ENCODE measurements at regions not wholly inside any gene's neighbourhood (a gene's known extent, or its start where the extent isn't known, plus 50 kb on each side); places are given as distances from the start of the nearest gene placed in this dataset.

DNA sequence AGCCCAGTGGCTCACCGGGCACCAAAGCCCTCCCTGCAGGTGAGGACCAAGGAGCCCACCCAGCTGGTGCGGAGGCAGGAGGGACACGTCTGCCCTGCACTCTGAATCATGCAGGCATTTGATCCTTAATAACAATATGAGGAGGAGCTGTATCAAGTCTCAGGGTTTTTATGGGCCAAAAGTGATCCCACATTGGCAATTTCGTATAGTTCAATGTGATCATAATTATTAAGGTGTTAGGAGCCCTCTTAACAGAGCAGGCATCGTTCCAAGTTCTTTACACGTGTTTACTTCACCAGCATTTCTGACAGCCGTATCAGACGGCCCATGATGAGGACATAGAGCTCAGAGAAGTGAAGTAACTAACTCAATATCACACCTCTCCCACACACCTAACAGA is 91.9 kb upstream of the PRR5 start:
- ChIA-PET POLR2A (no interaction called here), CTCF (interaction anchor here (0.6 to 1.8 kb wide), 4 partner anchors 16 to 1264 kb away, joined by 3 to 4 read pairs (median 4); no protein-coding TSS in a partner anchor)
- FAIRE-seq (no peak), DNase-seq (ENCODE audit: low read depth in 1 of 2, low spot score in 1 of 2) (no peak), ATAC-seq (no peak)
- Histone ChIP-seq H3K9me3 (peaks cover 3% of the 10 kb centered on the region; the same call in 1 of the 3 replicates), H3K4me2 (no peak overlapping the region), H3K4me1 (no peaks in the 10 kb centered on the region), H3K4me3 (no peak overlapping the region), H3K27ac (no peak overlapping the region)
- WGBS (ENCODE audit: missing lambda C conversion rate) = 45% methylated on average over 8 of the region's 8 CpGs
- TF ChIP-seq RNF2 (IDR thresholded peaks at IDR 0.05; ENCODE audit: borderline replicate concordance, low read depth) (no peak), SMC3 (IDR thresholded peaks at IDR 0.05) (no peak), ELK1 (IDR thresholded peaks at IDR 0.05; ENCODE audit: low read depth, low read length) (no peak), HOXB13 (CRISPR knock-in tag; IDR thresholded peaks at IDR 0.05; ENCODE audit: low read depth) (no peak), ZSCAN20 (CRISPR knock-in tag; IDR thresholded peaks at IDR 0.05) (no peak), FOSL2 (IDR thresholded peaks at IDR 0.05) (no peak), FOSL2 (CRISPR knock-in tag; IDR thresholded peaks at IDR 0.05) (no peak), JUNB (IDR thresholded peaks at IDR 0.05) (no peak), HEYL (CRISPR knock-in tag; IDR thresholded peaks at IDR 0.05) (no peak), EP300 (IDR thresholded peaks at IDR 0.05) (no peak), E2F6 (IDR thresholded peaks at IDR 0.05; ENCODE audit: borderline replicate concordance, low read depth) (no peak), ZFP36 (IDR thresholded peaks at IDR 0.05; ENCODE audit: borderline replicate concordance, partially characterized antibody) (no peak), KDM5A (IDR thresholded peaks at IDR 0.05) (no peak), GATA3 (IDR thresholded peaks at IDR 0.05; ENCODE audit: borderline replicate concordance) (no peak), KDM1A (IDR thresholded peaks at IDR 0.05; ENCODE audit: low read depth) (no peak), POLR2A (IDR thresholded peaks at IDR 0.05; ENCODE audit: low read length) (no peak), TFCP2L1 (CRISPR knock-in tag; IDR thresholded peaks at IDR 0.05) (no peak)
- TF ChIP-seq, protein P1, sequence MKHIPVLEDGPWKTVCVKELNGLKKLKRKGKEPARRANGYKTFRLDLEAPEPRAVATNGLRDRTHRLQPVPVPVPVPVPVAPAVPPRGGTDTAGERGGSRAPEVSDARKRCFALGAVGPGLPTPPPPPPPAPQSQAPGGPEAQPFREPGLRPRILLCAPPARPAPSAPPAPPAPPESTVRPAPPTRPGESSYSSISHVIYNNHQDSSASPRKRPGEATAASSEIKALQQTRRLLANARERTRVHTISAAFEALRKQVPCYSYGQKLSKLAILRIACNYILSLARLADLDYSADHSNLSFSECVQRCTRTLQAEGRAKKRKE (CRISPR knock-in tag; IDR thresholded peaks at IDR 0.05; ENCODE audit: low read depth) = no peak
- TF ChIP-seq, protein P2, sequence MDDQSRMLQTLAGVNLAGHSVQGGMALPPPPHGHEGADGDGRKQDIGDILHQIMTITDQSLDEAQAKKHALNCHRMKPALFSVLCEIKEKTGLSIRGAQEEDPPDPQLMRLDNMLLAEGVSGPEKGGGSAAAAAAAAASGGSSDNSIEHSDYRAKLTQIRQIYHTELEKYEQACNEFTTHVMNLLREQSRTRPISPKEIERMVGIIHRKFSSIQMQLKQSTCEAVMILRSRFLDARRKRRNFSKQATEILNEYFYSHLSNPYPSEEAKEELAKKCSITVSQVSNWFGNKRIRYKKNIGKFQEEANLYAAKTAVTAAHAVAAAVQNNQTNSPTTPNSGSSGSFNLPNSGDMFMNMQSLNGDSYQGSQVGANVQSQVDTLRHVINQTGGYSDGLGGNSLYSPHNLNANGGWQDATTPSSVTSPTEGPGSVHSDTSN (IDR thresholded peaks at IDR 0.05) = no peak

GRCh38 chr22:44609400-44609988 is 92.5 kb upstream of the PRR5 start:
- no peak for DNase-seq (ENCODE audit: low read depth in 1 of 2, low spot score in 1 of 2)
- WGBS (ENCODE audit: missing lambda C conversion rate) = 28% methylated on average over 2 of the region's 12 CpGs
- ATAC-seq = no peak
- H3K27ac ChIP-seq = no peak overlapping the region
- H3K9me3 ChIP-seq = peaks cover 3% of the 10 kb centered on the region; the same call in 1 of the 3 replicates
- POLR2A ChIA-PET = no interaction called here
- no peak overlapping the region for H3K4me2 ChIP-seq
- no peaks in the 10 kb centered on the region for H3K4me1 ChIP-seq
- CTCF ChIA-PET = interaction anchor here (1.6 to 1.8 kb wide), 2 partner anchors 16 to 528 kb away, joined by 4 read pairs; no protein-coding TSS in a partner anchor
- TF ChIP-seq BHLHE40 (IDR thresholded peaks at IDR 0.05; ENCODE audit: low read depth, low read length) = no peak
- no peak for TF ChIP-seq RCOR1 (IDR thresholded peaks at IDR 0.05; ENCODE audit: low read depth, low read length)
- TF ChIP-seq HOXA7 (CRISPR knock-in tag; IDR thresholded peaks at IDR 0.05) = no peak
- no peak for TF ChIP-seq KDM5A (IDR thresholded peaks at IDR 0.05)
- TF ChIP-seq POLR2AphosphoS2 (conservative IDR thresholded peaks at IDR 0.05; ENCODE audit: low read length) = no peak
- TF ChIP-seq, protein P3, sequence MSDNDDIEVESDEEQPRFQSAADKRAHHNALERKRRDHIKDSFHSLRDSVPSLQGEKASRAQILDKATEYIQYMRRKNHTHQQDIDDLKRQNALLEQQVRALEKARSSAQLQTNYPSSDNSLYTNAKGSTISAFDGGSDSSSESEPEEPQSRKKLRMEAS (IDR thresholded peaks at IDR 0.05) = no peak
- no peak for TF ChIP-seq NFE2L2 (conservative IDR thresholded peaks at IDR 0.05; ENCODE audit: low read length)
- no peak for TF ChIP-seq RFX5 (IDR thresholded peaks at IDR 0.05)
- TF ChIP-seq CEBPB (IDR thresholded peaks at IDR 0.05) = no peak
- no peak for TF ChIP-seq NR3C1 (IDR thresholded peaks at IDR 0.05)
- TF ChIP-seq HES2 (IDR thresholded peaks at IDR 0.05) = no peak
- TF ChIP-seq PHF8 (IDR thresholded peaks at IDR 0.05; ENCODE audit: borderline replicate concordance, low read depth) = no peak
- no peak for TF ChIP-seq FOSB (CRISPR knock-in tag; IDR thresholded peaks at IDR 0.05)
- TF ChIP-seq E2F6 (IDR thresholded peaks at IDR 0.05; ENCODE audit: borderline replicate concordance, low read depth) = no peak
- TF ChIP-seq HOXB13 (CRISPR knock-in tag; IDR thresholded peaks at IDR 0.05; ENCODE audit: low read depth) = no peak
- no peak overlapping the region for H3K4me3 ChIP-seq
- FAIRE-seq = no peak
